HG02870 (cell line): ENCODE measurements at regions not wholly inside any gene's neighbourhood (a gene's known extent, or its start where the extent isn't known, plus 50 kb on each side); places are given as distances from the start of the nearest gene placed in this dataset.

Source experiments
- ATAC-seq: cut with Tn5 transposase; IDR thresholded peaks from one replicate; pipeline ENCODE4 v1.9.1; 2021; ENCODE audit warnings: mild to moderate bottlenecking, moderate library complexity; ENCODE audit not compliant: unreplicated experiment

- ATAC-seq, result no peak
Measured at GRCh38 chr10:129151281-129151680, 315.8 kb upstream of the MGMT start.

DNA sequence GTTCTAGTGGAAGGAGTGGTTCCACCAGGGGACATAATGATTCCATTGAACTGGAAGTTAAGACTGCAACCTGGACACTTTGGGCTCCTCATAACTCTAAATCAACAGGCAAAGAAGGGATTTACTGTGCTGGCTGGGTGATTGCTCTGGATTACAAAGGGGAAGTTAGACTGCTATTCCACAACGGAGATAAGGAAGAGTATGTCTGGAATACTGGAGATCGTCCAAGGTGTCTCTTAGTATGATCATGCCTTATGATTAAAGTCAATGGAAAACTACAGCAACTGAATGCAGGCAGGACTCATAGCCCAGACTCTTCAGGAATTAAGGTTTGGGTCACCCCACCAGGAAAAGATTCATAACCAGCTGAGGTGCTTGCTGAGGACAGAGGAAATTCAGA, 310.6 kb upstream of the MGMT start:
- ATAC-seq, result no peak

- no peak for ATAC-seq
Measured at GRCh38 chr10:129157185-129157584, 309.9 kb upstream of the MGMT start.

DNA sequence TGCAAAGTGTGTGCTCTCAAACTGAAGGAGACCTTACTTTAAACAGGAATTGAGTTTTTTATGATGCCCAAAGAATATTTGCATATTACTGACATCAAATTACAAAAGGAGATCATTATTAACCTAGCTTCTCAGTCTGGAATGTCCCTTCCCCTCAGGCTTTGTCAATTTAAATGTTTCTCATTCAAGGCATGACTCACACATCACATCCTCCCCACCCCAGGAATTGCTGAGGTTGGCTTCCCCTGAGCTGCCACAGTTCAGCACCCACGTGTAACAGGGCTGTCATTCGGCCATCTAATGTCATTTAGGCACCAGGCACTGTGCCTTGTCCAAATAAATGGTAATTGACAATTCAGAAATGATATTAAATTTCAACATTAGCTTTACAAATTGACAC, 305.9 kb upstream of the MGMT start:
- no peak for ATAC-seq

- no peak for ATAC-seq
Measured at GRCh38 chr10:129163531-129163930, 303.5 kb upstream of the MGMT start.

DNA sequence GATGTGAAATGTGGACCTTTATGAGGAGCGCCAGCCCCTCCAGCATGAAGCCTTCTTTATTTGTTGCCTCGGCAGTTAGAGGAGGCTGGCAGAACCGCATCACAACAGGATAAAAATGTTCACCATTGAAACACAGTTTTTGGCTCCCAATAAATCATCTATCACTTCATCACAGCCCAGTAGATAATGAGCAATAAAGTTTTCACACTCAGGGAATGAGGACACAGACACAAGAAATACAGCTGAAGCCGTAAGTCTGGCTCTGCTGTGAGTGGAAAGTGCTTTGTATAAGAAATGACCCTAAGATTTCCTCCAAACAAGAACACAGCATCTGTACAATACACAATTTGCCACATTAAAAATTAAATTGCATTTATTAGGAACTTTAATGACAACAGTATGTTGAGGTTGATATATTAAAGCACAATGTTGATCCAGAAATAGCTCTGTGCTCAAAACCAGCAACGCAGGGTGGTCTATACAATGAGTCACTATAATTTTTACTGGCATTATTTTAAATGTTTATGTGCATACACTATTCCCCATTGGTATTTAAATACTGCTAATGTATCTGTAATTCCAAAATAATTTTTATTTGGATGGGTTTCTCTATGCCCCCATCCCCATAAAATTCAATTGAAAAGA, 301.8 kb upstream of the MGMT start:
- no peak for ATAC-seq

DNA sequence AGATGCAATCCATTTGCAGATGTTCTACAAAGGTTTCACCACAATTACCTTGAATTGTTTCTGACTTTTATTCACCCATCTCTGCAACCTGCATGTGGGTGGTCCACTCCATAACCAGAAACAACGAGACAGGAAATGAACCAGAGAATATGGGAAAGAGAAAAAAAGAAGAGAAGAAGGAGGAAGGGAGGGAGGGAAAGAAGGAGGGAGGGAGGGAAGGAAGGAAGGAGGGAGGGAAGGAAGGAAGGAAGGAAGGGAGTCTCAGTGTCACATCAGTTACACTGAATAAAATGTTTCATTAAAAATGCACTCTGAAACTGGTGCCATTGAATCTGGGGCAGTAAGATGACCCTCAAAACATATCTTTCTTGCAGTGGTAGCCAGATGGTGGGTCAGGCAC, 301.3 kb upstream of the MGMT start:
- no peak for ATAC-seq

- ATAC-seq, result no peak
Measured at GRCh38 chr10:129168660-129169059, 298.4 kb upstream of the MGMT start.

DNA sequence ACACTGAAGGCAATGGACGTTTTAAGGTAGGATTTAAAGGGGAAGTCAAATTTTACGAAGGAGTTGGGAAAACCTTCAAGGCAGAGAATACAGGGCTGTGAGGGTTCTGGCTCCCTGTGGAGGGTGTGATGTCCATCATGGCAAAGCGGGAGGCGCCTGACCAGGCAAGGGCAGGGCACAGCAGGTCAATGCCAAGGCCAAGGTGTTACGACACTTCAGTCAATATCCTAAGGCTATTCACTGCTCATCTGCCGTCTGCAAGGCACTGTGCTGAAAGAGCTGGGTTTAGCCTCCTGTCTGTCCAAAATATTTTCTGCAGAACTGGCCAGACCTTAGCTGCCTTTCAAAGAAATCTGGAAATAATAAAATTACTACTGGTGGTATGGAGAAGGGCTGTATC, 297.9 kb upstream of the MGMT start:
- no peak for ATAC-seq

GRCh38 chr10:129170812-129171211, 296.2 kb upstream of the MGMT start:
- no peak for ATAC-seq

DNA sequence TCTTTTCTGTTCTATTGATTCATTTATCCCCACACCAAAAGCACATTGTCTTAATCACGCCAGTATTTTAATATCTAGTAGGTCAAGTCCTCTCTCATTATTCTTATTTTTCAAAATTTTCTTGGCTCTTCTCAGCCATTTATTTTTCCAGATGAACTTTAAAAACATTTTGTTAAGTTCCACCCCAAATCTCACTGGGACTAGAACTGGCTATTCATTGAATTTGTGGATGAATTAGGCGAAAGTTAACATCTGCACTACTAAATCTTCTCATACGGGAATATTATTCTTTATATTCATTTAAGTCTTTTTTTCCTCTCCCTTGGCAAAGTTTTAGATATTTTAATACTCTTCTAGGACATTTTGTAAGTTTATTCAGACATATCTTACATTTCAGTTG, 295.2 kb upstream of the MGMT start:
- ATAC-seq, result no peak

GRCh38 chr10:129174232-129175014, 292.6 kb upstream of the MGMT start:
- no peak for ATAC-seq

DNA sequence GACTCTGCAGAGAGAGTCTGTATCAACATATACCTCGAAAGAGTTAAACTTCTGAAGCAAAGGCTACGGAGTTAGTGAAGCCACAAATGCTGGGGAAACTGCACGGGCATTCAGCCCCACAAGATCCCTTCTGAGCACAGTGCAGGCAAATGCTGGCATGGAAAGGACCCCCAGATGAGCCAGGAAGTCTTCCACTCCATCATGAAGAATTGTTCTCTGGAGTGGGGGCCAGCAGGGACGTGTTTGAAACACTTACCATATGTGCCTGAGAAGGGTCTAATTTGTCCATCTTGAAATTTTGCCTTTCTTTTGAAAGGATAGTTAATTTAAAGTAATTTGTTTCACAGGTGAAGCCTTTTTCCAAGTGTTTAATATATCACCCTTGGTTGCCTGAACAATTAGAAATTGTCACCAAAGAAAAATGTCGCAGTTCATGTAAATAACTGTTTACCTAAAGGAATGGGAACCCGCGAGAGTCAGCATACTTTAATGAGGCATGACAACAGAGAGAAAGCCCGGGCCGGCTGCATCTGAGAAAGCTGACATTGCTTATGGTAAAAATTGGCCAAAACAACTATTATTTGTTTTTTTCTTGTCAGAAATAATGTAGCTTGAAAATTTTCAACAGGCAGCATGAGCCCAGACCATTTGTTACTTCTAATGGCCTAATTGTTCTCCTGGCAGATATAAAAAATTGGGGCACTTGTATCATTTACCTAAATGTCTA, 287.6 kb upstream of the MGMT start:
- ATAC-seq, result no peak

DNA sequence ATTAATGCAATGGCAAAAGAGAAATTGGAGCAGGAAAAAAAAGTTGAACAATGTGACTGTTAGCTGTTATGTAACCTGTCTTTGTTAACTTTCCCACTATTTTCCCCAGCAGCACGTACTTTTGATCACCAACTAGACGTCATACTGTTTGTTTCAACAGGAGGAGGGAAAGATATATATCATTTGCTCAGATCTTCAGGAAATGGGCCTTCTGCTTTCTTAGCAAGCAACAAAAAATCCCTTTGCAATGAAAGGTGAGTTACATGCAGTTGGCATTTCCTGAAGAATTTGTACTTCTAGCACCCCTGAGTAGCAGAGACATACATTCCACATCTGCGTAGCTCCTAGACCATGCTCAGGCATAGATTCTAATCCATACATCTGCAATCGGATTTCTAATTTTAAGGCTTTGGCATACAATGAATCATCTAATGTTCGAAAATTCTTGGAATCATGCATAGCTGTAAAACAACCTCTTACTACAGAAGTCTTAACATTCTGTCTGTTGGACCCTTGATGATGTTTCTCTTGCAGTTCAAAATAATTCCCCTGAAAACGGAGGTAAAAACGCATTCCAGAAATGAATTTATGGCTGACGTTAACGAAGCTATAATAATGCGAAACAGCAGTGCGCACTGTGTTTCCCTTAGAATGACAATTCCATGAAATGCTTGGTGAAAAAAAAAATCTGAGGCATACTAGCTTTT, 286.9 kb upstream of the MGMT start:
- ATAC-seq, result no peak

- no peak for ATAC-seq
Measured at GRCh38 chr10:129184196-129184595, 282.8 kb upstream of the MGMT start.

DNA sequence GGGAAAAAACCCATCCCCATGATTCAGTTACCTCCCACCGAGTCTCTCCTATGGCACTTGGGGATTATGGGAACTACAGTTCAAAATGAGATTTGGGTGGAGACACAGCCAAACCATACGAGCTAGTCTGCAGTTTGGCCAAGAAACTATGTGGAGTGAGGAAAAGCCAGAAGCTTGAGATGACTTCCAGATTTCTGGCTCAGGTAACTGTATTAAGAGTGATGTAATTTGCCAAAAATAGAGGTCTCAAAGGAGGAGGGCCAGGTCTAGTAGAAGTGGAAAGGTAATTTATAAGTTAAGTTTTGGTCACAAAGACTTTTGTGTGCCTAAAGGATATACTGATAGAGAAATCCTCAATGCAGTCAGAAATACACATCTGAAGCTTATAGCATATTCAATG, 279.7 kb upstream of the MGMT start:
- ATAC-seq, result no peak

GRCh38 chr10:129191797-129192196, 275.2 kb upstream of the MGMT start:
- ATAC-seq, result no peak

- ATAC-seq, result no peak
Measured at GRCh38 chr10:129192344-129193128, 274.5 kb upstream of the MGMT start.

- no peak for ATAC-seq
Measured at GRCh38 chr10:129193148-129193547, 273.9 kb upstream of the MGMT start.

DNA sequence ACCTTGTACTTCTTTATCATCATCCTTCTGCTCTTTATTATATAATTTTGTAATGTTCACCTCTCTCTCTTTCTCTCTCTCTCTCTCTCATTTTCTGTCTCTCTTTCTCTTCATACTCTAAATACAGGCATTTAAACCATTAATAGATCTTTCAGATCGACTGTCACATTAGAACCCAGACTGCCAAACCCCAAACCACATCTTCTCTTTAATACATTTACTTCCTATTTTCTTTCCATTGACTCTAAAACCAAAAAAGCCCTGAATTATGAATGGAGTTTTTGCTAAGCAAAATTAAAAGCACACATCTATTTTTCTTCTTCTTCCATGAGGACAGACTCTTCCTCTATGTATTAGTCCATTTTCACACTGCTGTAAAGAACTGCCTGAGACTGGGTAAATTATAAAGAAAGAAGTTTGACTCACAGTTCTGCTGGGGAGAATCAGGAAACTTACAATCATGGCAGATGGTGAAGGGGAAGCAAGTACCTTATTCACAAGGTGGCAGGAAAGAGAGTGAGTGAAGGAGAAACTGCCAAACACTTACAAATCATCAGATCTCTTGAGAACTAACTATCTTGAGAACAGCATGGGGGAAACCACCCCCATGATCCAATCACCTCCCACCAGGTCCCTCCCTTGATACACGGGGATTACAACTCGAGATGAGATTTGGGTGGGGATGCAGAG, 272.7 kb upstream of the MGMT start:
- ATAC-seq, result no peak
